AML-193 (cell line): ENCODE measurements at regions not wholly inside any gene's neighbourhood (a gene's known extent, or its start where the extent isn't known, plus 50 kb on each side); places are given as distances from the start of the nearest gene placed in this dataset.

Experiments used
- DNase-seq, 2 experiments: peaks; one replicate each; lab custom pipeline; 2025; lab: John Stamatoyannopoulos, UW

DNA sequence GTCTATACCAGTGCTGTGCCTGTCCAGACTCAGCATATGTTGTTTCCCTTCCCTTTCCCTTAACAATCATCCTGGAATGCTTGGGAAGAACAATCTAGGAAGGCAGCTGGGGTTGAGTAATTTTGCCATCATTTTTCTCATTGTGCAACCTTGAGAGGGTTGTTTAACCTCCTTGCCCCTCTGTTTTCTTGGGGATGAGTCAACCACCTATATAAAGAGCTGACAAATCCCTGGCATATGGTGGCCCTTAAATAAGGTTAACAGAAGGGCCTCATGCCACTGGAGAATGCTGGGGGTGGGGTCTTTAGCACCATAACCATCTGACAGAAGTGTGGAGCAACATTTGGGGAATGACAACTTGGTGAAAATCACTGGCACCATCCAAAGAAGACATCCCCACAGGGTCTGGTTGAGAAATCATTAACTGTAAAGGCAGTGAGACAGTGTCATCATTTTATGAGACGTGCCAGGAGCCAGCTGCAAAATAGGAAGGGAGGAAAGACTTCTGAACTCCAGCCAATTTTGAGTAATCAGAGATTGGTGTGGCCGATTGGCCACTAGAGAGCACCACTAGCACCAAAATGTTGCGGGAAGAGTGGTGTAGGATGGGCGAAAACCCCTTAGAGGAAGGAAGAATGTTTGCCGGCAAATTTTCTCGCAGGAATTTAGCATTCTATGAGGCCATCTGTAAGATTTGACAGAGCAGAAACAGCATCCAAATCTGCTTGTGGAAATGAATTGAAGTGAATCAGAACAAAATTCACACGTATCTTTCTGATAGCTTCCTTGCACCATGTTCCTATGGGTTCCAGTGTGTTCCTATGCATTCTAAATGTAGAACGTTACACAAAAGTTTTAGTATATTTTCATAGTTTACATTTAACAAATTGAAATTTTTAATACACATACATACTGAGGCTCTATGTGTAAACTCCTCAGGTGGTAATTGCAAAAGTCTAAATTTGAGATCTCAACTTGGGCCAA lies 113.8 kb downstream of the MSX2 start:
- no peak for DNase-seq

DNA sequence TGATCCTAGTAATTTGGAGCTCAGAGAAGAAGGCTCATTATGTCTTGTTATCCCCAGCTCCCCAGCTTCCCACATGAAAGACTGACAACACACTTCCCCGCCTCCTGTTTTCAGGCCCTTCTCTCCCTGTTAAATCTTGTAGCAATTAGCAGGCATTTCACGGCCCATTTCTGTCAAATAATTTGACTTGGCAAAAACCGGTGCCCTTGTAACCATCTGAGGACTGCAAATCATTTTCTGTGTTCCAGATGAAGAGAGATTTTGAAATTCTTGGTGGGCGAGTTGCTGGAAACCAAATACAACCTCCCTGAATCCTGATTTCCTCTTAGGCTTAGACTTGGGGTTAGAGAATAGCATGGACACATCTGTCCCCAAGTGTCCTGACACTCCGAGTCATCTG lies 109.7 kb downstream of the MSX2 start:
- no peak for DNase-seq

DNA sequence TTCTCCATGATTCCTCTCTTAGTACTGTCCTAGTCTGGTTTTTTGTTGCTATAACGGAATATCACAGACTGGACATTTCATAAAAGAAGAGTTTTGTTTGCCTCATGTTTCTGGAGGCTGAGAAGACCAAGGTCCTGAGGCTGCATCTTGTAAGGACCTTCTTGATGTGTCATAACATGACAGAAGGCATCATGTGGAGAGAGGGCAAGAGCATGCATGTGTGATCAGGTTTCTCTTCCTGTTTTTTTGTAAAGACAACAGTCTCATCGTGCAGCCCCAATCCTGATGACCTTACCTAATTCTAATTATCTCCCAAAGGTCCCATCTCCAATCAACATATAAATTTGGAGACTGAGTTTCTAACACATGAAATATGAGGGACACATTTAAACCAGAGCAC lies 108.4 kb downstream of the MSX2 start:
- DNase-seq, result no peak

DNA sequence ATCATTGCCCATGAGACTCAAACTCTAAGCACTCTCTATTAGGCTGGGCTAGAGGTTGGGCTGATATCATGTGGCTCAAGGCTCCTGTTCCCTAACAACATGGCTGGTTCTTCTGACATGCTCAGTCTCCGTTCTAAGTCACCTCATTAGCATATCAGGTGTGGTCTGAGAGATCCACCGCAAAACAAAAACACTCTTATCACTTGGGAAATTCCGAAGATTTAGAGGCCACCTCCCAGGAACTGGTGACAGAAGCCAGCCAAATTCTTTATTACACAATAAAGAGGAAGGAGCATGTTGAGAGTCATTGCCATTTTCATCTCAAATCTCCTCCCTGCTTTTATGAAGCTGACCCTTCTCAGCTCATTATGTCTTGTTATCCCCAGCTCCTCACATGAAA lies 107.6 kb downstream of the MSX2 start:
- DNase-seq, result no peak

DNA sequence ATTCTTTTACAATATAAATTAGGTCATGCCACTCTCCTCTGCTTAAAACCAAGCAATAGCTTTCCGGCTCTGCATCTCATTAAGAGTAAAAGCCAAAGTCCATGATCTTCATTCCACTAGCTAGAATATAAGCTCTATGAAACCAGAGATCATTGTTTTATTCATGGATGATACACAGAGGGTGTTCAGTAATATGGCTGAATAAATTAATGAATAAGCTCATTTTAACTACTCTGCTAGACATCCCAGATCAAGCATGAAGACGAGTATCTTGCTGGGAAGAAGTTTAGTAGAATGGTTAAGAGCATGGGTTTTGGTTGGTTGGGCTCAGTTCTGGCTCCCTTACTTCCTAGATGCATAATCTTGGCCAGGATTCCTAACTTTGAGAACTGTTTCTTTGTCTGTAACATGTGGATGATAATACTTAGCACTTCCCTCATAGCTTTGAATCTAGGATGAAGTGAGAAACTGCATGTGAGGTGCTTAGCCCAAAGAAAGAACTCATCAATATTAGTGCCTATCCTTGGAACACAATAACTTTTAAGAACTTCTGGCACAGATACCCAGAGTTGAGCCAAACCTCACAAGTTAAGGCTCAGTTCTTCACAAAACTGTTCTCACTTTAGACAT lies 106.8 kb downstream of the MSX2 start:
- no peak for DNase-seq

DNA sequence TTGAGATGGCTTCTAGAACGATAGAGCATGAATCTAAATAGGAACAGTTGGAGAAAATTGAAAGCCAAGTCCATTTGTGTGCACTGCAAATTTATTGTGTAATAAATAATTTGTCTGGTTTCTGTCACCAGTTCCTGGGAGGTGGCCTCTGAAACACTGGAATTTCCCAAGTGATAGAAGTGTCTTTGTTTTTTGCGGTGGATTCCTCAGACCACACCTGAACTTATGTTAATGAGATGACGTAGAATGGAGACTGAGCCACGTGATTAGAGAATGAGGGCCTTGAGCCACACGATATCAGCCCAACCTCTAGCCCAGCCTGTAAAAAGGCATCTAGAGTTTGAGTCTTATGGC lies 105.1 kb downstream of the MSX2 start:
- DNase-seq, result no peak

DNA sequence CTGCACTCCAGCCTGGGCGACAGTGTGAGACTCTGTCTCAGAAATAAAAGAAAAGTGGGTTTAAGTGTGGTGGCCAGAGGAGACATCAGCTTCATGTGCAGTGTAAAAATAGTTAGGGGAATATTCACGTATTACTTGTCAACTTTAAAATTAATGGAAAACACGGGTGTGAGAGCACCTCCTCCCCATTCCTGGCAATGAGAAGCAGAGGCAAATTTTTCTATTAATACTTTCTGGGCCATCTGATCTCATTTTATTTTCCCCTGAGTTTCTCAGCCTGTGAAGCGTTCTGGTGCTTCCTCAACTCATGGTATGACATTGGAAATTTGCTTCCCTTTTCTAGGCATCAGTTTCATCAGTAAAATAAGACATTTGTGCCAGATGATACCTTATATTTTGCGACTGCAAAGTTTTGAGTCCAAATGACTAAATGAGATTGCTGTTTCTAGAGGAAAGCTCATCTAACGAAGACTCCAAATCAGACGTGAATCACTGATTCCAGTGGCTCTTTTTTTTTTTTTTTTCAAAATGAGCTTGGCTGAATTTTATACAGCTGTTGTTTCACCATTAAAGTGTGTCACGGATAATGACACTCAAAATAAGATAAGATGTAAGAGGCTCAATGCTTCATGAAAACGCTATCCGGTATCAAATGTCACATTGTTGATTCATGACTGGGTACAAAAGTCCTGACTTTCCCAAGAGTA lies 104.6 kb downstream of the MSX2 start:
- no peak for DNase-seq

DNA sequence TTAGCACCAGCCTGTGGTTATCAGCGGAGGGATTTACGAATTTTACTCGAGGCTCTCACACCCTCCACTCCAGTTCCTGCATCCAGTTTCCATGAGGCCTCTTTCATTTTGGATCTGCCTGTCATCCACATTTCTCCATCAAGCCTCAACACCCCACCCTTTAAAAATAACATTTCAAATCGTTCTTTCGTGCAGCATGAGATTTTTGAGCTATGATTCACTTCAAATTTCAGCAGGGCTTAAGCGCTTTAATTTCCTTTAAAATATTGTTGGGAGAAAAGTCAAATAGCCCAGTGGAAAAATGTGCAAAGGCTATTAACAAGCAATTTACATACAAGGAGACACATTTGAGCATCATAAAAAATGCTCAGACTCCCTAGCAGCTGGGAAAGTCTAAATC lies 103.2 kb downstream of the MSX2 start:
- no peak for DNase-seq

DNA sequence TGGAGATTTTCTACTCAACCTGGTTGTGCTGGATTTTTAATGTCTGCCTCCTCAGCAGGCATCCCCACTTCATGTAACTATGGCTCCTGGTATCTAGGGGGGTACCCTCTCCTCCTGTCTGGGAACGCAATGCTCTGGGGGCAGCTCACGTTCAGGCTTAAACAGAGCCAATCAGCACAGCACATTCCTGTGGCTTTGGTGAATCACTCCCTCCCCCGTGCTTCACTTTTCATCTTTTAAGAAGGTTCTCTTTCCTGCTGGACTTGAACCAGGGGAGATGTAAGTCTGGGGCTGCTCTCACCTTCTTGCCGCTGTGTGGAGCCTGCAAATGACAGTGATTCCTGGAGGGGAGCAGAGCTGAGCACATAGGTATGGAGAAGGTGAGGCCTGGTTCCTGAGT lies 101.2 kb downstream of the MSX2 start:
- no peak for DNase-seq

DNA sequence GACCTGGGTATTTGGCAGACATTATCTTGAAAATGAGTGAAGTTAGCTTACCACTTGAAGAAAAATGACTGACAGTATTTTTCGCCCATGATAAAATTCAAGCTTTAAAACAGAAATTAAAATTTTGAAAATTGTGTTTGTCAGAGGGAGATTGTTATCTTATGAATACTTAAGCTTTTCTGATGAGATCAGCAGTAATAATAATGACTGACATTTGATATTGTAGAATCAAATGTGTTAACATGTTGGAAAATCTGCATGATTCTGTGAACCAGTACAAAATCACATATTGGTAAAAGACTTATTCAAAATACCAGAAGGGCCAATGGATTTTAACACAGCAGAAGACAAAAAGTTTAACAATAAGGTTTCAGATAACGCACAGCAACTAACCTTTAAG lies 94.0 kb downstream of the MSX2 start:
- no peak for DNase-seq

DNA sequence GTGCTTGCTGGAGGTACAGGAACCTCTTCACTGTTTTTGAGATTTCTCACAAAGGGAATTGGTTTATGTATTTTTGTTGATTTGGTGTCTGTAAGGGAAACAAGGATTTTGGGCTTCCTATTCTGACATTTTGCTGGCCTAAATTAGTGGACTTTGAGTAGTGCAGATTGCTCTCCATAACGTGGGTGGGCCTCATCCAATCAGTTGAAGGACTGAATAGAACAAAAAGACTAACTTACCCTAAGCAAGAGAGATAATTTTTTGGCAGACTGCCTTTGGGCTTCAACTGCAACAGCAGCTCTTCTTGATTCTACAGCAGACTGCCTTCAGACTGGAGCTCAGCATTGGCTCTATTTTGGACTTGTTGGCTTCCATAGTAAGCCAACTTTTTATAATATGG lies 93.2 kb downstream of the MSX2 start:
- DNase-seq, result no peak

DNA sequence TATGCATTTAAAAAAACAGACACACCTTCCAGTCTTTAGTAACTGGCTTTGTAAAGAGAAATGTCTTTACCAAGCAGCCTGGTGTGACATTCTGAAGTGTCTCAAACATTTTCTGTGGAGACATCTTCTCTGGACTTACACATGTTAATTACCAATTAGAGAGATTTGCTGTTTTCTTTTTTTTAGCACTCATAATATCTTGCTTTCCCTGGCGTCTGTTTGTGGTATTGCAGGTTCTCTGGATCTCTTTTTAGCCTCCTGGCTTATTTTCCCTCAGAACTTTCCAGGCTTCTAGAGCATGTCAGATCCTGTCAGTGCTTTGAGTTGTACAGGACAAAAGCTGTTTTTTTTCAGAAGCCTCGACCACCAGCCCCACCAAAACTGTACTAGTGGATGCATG lies 92.5 kb downstream of the MSX2 start:
- DNase-seq, result no peak

DNA sequence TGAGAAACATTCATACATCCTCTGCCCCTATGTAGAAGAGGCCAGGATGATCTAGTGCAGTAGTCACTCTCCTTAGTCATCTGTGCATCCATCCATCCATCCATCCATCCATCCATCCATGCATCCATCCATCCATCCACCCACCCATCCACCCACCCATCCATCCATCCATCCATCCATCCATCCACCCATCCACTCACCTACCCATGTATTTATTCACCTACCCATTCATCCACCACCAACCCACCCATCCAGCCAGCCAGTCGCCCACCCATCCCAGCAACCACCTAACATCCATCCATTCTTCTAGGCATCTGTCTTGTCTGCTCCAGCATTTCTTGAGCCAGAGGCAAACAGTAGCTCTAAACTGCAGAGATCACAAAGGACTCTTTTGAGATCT lies 87.1 kb downstream of the MSX2 start:
- no peak for DNase-seq

DNA sequence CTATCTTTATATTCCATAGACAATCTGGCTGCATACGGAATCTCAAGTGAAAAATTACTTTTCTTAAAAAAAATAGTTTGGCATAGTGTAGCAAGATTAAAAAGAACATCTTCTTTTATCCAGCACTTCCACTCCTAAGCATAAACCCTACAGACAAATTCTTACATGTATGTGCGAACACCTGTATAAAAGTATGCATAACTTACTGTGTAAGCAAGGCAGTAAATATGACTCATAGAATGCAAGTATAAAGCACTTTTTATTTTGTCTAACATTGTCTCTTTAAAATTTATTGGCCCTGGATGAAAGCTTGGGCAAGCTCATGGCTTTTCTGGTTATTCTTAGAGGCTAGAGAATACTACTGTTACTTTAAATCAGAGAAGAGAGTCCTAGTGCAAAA lies 86.4 kb downstream of the MSX2 start:
- DNase-seq, result no peak

DNA sequence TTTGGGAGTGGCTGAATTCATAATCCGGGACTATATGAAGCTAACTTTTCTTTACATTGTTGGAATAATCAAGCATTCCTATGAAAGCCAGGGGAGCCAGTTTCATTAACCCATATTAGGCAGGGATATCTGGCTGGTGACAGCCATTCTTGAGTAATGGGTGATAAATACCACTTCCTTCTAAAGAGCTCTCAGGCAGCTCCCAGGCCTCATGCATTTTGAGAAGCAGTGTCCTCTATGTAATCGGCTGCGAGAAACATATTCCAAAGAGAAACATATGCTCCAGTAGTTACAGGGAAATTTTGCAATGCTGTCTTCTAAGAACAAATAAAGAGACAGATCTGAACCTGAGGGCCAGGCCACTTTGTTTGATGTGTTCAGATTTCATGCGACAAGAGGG lies 83.1 kb downstream of the MSX2 start:
- DNase-seq, result no peak

DNA sequence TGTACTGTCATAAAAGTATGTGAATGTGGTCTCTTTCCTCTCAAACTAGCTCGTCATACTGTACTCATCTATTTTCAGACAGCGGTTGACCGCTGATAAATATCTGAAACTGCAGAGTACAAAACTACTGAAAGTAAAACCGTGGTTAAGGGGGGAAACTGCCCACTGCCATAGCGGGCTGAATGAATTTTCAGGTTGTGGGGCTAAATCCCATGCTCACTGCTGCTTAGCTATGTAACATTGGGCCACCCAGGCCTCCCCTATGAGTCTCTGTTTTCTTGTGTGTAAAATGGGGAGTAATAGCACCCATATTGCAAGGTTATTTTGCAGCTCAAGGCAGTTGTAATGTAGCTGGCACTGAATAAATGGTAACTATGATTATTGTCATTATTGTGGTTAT lies 82.3 kb downstream of the MSX2 start:
- DNase-seq, result no peak

DNA sequence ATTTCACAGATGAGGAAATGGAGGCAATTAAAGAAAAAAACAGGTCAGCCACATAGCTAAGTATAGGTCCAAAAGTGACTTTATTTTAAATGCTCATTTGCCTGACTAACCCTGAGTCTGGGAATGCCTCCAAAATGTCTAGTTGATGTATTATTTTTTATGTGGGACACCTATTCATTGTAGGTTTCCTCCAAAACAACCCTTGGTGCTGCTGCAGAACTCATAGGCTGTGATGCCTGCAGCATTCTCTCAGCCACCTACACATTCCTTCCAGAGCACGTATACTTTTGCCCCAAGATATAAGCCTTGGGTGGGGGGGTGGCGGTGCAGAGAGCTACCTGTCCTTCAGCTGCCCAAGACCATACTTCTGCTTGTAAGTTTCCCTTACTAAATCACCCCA lies 77.4 kb downstream of the MSX2 start:
- no peak for DNase-seq

DNA sequence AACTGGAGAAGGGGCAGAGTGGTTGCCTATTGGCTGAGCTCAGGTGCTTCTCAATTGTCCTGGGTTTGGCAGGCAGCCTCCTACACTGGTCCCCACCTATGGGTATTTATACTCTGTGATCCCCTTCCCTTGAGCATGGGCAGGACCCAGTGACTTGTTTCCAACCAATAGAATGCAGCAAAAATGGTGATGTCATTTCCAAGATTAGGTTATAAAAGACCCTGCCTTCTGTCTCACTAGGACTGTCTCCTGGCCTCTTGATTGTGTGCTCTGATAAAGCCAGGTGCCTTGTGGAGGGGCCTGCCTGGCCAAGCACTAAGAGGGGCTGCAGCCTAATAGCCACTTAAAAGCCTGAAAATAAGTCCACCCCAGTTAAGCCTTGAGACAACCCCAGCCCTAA lies 76.1 kb downstream of the MSX2 start:
- no peak for DNase-seq

DNA sequence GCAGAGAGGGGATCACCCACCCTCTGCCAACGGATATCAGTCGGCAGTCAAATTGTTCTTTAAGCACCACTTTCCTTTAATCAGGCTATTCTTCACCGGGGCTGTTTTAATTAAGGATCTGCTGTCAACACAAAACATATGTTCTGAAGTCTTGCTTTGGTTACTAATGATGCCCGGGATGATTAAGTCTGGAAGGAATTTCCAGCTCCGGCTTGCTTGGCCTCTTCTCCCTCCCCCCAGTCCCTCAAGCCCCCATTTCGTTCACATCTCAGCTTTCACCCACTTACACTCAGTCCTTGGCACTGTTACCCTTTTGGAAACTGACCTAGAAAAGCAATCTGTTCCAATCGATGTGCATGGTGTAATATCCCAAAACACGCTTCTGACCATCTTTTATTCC lies 74.7 kb downstream of the MSX2 start:
- no peak for DNase-seq

DNA sequence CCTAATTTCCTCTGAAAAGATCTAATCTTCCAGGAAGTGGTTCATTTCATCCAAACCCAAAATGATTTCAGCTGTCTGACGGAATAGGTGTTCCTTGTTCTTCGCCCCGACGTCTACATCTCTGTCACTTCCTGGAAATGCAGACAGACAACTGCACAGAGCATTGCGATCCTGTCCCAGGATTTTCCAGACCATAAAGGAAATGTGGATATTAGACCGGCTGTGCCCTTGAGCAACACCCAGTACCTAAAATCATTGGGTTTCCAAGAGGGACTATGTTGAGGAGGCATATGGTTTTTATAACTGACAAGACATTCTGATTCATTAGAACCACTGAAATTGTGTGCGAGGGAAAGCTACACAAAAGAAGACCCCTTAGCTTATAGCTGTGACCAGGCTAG lies 74.2 kb downstream of the MSX2 start:
- DNase-seq, result no peak

DNA sequence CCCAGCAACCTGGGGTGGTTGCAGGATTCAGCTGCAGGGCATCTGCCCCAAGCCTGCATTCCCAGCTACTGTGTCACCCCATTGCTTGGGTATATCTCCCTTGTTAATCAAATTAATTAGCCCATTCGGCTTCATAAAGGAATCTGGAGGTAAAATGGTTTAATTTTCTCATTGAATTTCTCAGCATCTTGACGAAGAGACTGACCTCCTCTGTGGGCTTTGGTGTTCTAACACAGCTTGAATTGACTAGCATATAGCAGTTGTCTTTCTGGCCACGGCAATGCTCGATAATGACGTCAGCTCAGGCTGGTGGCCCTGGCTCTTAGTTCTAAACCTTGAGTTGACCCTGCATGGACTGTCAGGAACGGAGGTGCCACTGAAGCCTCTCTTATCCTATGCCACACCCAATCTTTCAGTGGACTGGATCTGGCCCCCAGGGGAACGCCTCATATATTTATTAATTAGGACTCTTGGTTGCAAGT lies 72.4 kb downstream of the MSX2 start:
- no peak for DNase-seq

DNA sequence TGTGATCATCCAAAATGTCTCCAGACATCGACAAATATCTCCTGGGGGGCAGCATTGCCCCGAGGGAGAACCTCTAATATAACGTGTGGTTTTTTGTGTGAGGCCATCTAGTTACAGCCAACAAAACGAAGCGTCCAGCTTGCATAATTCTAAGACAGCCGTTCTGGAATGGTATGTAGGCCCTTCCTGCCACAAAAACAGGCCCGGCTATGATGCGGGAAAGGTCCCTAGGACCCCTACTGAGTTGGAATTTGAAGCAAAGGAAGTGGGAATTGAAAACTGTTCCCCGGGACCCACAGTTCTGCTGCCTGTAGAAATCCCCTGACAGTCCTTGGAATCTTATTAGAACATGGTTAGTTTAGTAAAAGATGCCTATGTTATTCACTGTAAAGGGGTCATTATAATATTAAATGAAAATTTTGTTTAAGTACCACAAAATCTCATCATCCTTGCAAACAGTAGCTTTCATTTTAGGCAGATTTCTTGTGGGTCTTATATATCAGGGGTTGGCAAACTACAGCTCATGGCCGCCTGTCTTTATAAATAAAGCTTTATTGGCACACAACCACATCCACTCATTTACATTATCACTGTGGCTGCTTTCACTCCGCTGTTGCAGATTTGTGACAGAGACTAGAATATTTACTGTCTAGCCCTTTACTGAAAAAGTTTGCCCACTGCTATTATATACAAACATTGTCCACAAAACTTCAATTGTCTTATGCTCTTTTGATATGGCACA lies 70.7 kb downstream of the MSX2 start:
- DNase-seq, result no peak
